Liver (tissue), 8 donors: ENCODE measurements at regions not wholly inside any gene's neighbourhood (a gene's known extent, or its start where the extent isn't known, plus 50 kb on each side); places are given as distances from the start of the nearest gene placed in this dataset.
A peak's percentile ranks its signal among the peaks of the same experiment; 100 is the strongest.

Experiments
- DNase-seq: peaks from one replicate; pipeline ENCODE4 v3.0.0-alpha.2; 2017; ENCODE audit warnings: low spot score
- H3K27ac ChIP-seq, 2 donors: one replicate each; pipeline ENCODE4 v1.7.0; 2013; ENCODE audit warnings: inconsistent platforms in 2 of 2, low read length in 2 of 2, control low read depth in 1 of 2, low read depth in 1 of 2, mild to moderate bottlenecking in 1 of 2
- H3K27me3 ChIP-seq, 4 donors: one replicate each; pipeline versions ENCODE4 v1.6.1 to v1.7.0; 2013; ENCODE audit warnings: low read length in 3 of 4, inconsistent platforms in 1 of 4, mild to moderate bottlenecking in 1 of 4, moderate library complexity in 1 of 4; ENCODE audit not compliant: control insufficient read depth in 4 of 4, insufficient read depth in 4 of 4
- H3K36me3 ChIP-seq, 4 donors: one replicate each; pipeline versions ENCODE4 v1.6.1 to v1.7.0; 2013; ENCODE audit warnings: low read length in 3 of 4, mild to moderate bottlenecking in 3 of 4, low read depth in 1 of 4, moderate library complexity in 1 of 4; ENCODE audit not compliant: control insufficient read depth in 4 of 4, insufficient read depth in 3 of 4
- H3K4me1 ChIP-seq, 4 donors: one replicate each; pipeline versions ENCODE4 v1.6.1 to v1.7.0; 2013; ENCODE audit warnings: low read length in 3 of 4, mild to moderate bottlenecking in 3 of 4, moderate library complexity in 1 of 4; ENCODE audit not compliant: control insufficient read depth in 4 of 4, insufficient read depth in 4 of 4
- H3K4me3 ChIP-seq, 3 donors: one replicate each; pipeline versions ENCODE4 v1.6.1 to v1.7.0; 2013; ENCODE audit warnings: low read length in 3 of 3, control low read depth in 1 of 3, low read depth in 1 of 3, mild to moderate bottlenecking in 1 of 3
- H3K9ac ChIP-seq, 2 donors: one replicate each; pipeline ENCODE4 v1.7.0; 2013; ENCODE audit warnings: low read length in 2 of 2, mild to moderate bottlenecking in 2 of 2, moderate library complexity in 2 of 2, control low read depth in 1 of 2, low read depth in 1 of 2
- H3K9me3 ChIP-seq, 4 donors: one replicate each; pipeline versions ENCODE4 v1.6.1 to v1.7.0; 2013; ENCODE audit warnings: low read length in 3 of 4; ENCODE audit not compliant: control insufficient read depth in 4 of 4
- ATF3 ChIP-seq: IDR thresholded peaks from 2 replicates; pipeline ENCODE4 v1.6.1; 2016; ENCODE audit warnings: antibody characterized with exemption
- CTCF ChIP-seq: fragments of 150-350 bp; IDR thresholded peaks from 2 replicates; pipeline ENCODE4 v1.5.1; 2017; ENCODE audit warnings: improper control_type of control experiment, low read depth, low read length; ENCODE audit not compliant: missing input control
- EGR1 ChIP-seq, 2 donors: IDR thresholded peaks; 2 replicates each; pipeline ENCODE4 v1.6.1; 2016 to 2018; ENCODE audit warnings: antibody characterized with exemption in 2 of 2, low read depth in 2 of 2
- FOXA1 ChIP-seq: IDR thresholded peaks from 2 replicates; pipeline ENCODE4 v1.6.1; 2016; ENCODE audit warnings: antibody characterized with exemption
- FOXA2 ChIP-seq: IDR thresholded peaks from 2 replicates; pipeline ENCODE4 v1.6.1; 2016; ENCODE audit warnings: antibody characterized with exemption
- GABPA ChIP-seq, 2 donors: IDR thresholded peaks in 1 of 2; conservative IDR thresholded peaks in 1 of 2; 2 replicates each; pipeline ENCODE4 v1.6.1; 2016; ENCODE audit warnings: antibody characterized with exemption in 2 of 2, mild to moderate bottlenecking in 1 of 2, moderate library complexity in 1 of 2
- HNF4A ChIP-seq, 2 donors: conservative IDR thresholded peaks; 2 replicates each; pipeline ENCODE4 v1.6.1; 2016; ENCODE audit warnings: antibody characterized with exemption in 2 of 2, mild to moderate bottlenecking in 2 of 2
- HNF4G ChIP-seq: IDR thresholded peaks from 2 replicates; pipeline ENCODE4 v1.6.1; 2016; ENCODE audit warnings: antibody characterized with exemption
- JUND ChIP-seq, 2 donors: IDR thresholded peaks; 2 replicates each; pipeline ENCODE4 v1.6.1; 2016; ENCODE audit warnings: antibody characterized with exemption in 2 of 2
- MAX ChIP-seq: IDR thresholded peaks from 2 replicates; pipeline ENCODE4 v1.6.1; 2016; ENCODE audit warnings: antibody characterized with exemption
- NR2F2 ChIP-seq: IDR thresholded peaks from 2 replicates; pipeline ENCODE4 v1.6.1; 2016; ENCODE audit warnings: antibody characterized with exemption
- RAD21 ChIP-seq, 2 donors: IDR thresholded peaks; 2 replicates each; pipeline ENCODE4 v1.6.1; 2016; ENCODE audit warnings: antibody characterized with exemption in 2 of 2, mild to moderate bottlenecking in 2 of 2
- REST ChIP-seq: IDR thresholded peaks from 2 replicates; pipeline ENCODE4 v1.6.1; 2016; ENCODE audit warnings: antibody characterized with exemption, mild to moderate bottlenecking
- RXRA ChIP-seq, 2 donors: IDR thresholded peaks; 2 replicates each; pipeline ENCODE4 v1.6.1; 2017 to 2018; ENCODE audit warnings: antibody characterized with exemption in 2 of 2, mild to moderate bottlenecking in 1 of 2
- SP1 ChIP-seq: IDR thresholded peaks from 2 replicates; pipeline ENCODE4 v1.6.1; 2018; ENCODE audit warnings: antibody characterized with exemption, mild to moderate bottlenecking
- TAF1 ChIP-seq: conservative IDR thresholded peaks from 2 replicates; pipeline ENCODE4 v1.6.1; 2016; ENCODE audit warnings: antibody characterized with exemption, mild to moderate bottlenecking
- YY1 ChIP-seq: IDR thresholded peaks from 2 replicates; pipeline ENCODE4 v1.6.1; 2016; ENCODE audit warnings: antibody characterized with exemption, mild to moderate bottlenecking
- ZBTB33 ChIP-seq: IDR thresholded peaks from 2 replicates; pipeline ENCODE4 v1.6.1; 2016; ENCODE audit warnings: antibody characterized with exemption
- WGBS: extraction: QIAGEN DNeasy Blood & Tissue Kit; methylation state at CpG from one replicate; pipeline ENCODE4 v1.1.7; 2013; 5-methylcytosine and 5-hydroxymethylcytosine counted together
- donor health status: healthy.
- donor health status: healthy.
- donor health status: healthy.
- donor health status: healthy.
- donor health status: healthy.

GRCh38 chr10:53406532-53406931 is 633.9 kb upstream of the MBL2 start:
- Histone ChIP-seq H3K4me1 (peaks cover 5 to 17% (median 12%) of the 10 kb centered on the region in 4 donors), H3K36me3 (no peaks in the 10 kb centered on the region), H3K9ac (no peak overlapping the region), H3K9me3 (no peaks in the 10 kb centered on the region), H3K4me3 (no peak overlapping the region), H3K27ac (no peak overlapping the region), H3K27me3 (no peaks in the 10 kb centered on the region)
- TF ChIP-seq RXRA (IDR thresholded peaks at IDR 0.05) (no peak), SP1 (no peak), ATF3 (no peak), CTCF (no peak), HNF4G (no peak), FOXA2 (no peak), JUND (IDR thresholded peaks at IDR 0.05) (no peak), NR2F2 (no peak), ZBTB33 (no peak), MAX (no peak), GABPA (IDR thresholded peaks at IDR 0.05 in 1 of 2, conservative IDR thresholded peaks at IDR 0.05 in 1 of 2) (no peak), TAF1 (no peak), YY1 (no peak), FOXA1 (no peak), EGR1 (IDR thresholded peaks at IDR 0.05; ENCODE audit: low read depth in 2 of 2) (no peak), HNF4A (conservative IDR thresholded peaks at IDR 0.05) (no peak)
- 70% methylated on average over 3 of the region's 3 CpGs for WGBS
- DNase-seq: no peak

GRCh38 chr10:53403688-53404087 is 631.1 kb upstream of the MBL2 start:
- H3K36me3 ChIP-seq: no peaks in the 10 kb centered on the region
- peak overlapping the region; percentile 56 to 67 for H3K27ac ChIP-seq
- no peak overlapping the region for H3K4me3 ChIP-seq
- WGBS: 9% methylated on average over 4 of the region's 4 CpGs
- H3K9ac ChIP-seq: no peak overlapping the region
- DNase-seq: no peak
- peaks cover 5 to 17% (median 12%) of the 10 kb centered on the region in 4 donors for H3K4me1 ChIP-seq
- H3K9me3 ChIP-seq: no peaks in the 10 kb centered on the region
- no peaks in the 10 kb centered on the region for H3K27me3 ChIP-seq
- TF ChIP-seq REST (no peak), HNF4G (no peak), ATF3 (no peak), JUND (IDR thresholded peaks at IDR 0.05) (peak in 1 of 2 donors; percentile 44), RXRA (IDR thresholded peaks at IDR 0.05) (peak; percentile 72 to 79), MAX (no peak), HNF4A (conservative IDR thresholded peaks at IDR 0.05) (peak; percentile 54 to 64), FOXA2 (peak; percentile 21), NR2F2 (peak; percentile 60), RAD21 (IDR thresholded peaks at IDR 0.05) (peak; percentile 34 to 59), SP1 (peak; percentile 56)
